Gastroesophageal sphincter (tissue), 3 donors: ENCODE measurements at regions not wholly inside any gene's neighbourhood (a gene's known extent, or its start where the extent isn't known, plus 50 kb on each side); places are given as distances from the start of the nearest gene placed in this dataset.

Source experiments
- CTCF ChIP-seq, 4 experiments: fragments of 200-600 bp in 2 of 4; fragments of 450-650 bp in 2 of 4; sonication (generic) in 1 of 4; IDR thresholded peaks; one replicate each; pipeline ENCODE4 v1.5.1; 2017 to 2019; ENCODE audit warnings: antibody characterized with exemption in 4 of 4, mild to moderate bottlenecking in 2 of 4, moderate library complexity in 2 of 4
- EP300 ChIP-seq: sonication (generic); formaldehyde crosslinking; IDR thresholded peaks from one replicate; pipeline ENCODE4 v1.6.1; 2017; ENCODE audit warnings: antibody characterized with exemption, mild to moderate bottlenecking
- POLR2A ChIP-seq, 2 donors: fragments of 450-650 bp; IDR thresholded peaks; one replicate each; pipeline ENCODE4 v1.6.1; 2017; ENCODE audit warnings: antibody characterized with exemption in 2 of 2, mild to moderate bottlenecking in 2 of 2, moderate library complexity in 1 of 2
- POLR2AphosphoS5 ChIP-seq: sonication (generic); formaldehyde crosslinking; IDR thresholded peaks from one replicate; pipeline ENCODE4 v1.6.1; 2017; ENCODE audit warnings: antibody characterized with exemption

- TF ChIP-seq POLR2A (IDR thresholded peaks at IDR 0.05) (no peak), CTCF (IDR thresholded peaks at IDR 0.05) (no peak), POLR2AphosphoS5 (no peak), EP300 (no peak)
These were observed 217.5 kb downstream of the GBA3 start for GRCh38 chr4:22910200-22910599.
